ENCODE measurements at regions not wholly inside any gene's neighbourhood (a gene's known extent, or its start where the extent isn't known, plus 50 kb on each side); places are given as distances from the start of the nearest gene placed in this dataset.
"Not testable (repeated sequence)": the region's sequence is repeated elsewhere in the genome, so short reads cannot be mapped to it uniquely, and the experiment has no call there.

GRCh38 chr5:118397236-118397635 is 591.1 kb downstream of the DTWD2 start:
- FAIRE-seq: no peak
- TF ChIP-seq TAF1 (IDR thresholded peaks at IDR 0.05; ENCODE audit: low read depth, low read length) (no peak), POLR2A (IDR thresholded peaks at IDR 0.05; ENCODE audit: low read depth, low read length) (no peak), POLR2AphosphoS5 (IDR thresholded peaks at IDR 0.05; ENCODE audit: low read depth, low read length) (no peak), POU2F2 (IDR thresholded peaks at IDR 0.05; ENCODE audit: low read depth, low read length) (no peak), SPI1 (IDR thresholded peaks at IDR 0.05; ENCODE audit: low read depth, low read length) (no peak), PAX5 (IDR thresholded peaks at IDR 0.05; ENCODE audit: insufficient read depth, low read length, severe bottlenecking) (no peak)
- DNase-seq (ENCODE audit: insufficient read length, low spot score): no peak

GRCh38 chr5:118392491-118392890 is 595.9 kb downstream of the DTWD2 start:
- no peak for TF ChIP-seq SPI1 (IDR thresholded peaks at IDR 0.05; ENCODE audit: low read depth, low read length)
- no peak for TF ChIP-seq PAX5 (IDR thresholded peaks at IDR 0.05; ENCODE audit: insufficient read depth, low read length, severe bottlenecking)
- no peak for FAIRE-seq

GRCh38 chr5:118382931-118383330 is 605.4 kb downstream of the DTWD2 start:
- FAIRE-seq; DNase-seq (ENCODE audit: insufficient read length, low spot score): not testable (repeated sequence)

More at GRCh38 chr5:118392491-118392890, 595.9 kb downstream of the DTWD2 start:
- DNase-seq (ENCODE audit: insufficient read length, low spot score): no peak

- FAIRE-seq (no peak), DNase-seq (ENCODE audit: insufficient read length, low spot score) (no peak)
Measured at GRCh38 chr5:118379470-118379869, 608.9 kb downstream of the DTWD2 start.

GRCh38 chr5:118378959-118379358 is 609.4 kb downstream of the DTWD2 start:
- DNase-seq (ENCODE audit: insufficient read length, low spot score): no peak
- no peak for TF ChIP-seq POLR2AphosphoS5 (IDR thresholded peaks at IDR 0.05; ENCODE audit: low read depth, low read length)
- TF ChIP-seq SPI1 (IDR thresholded peaks at IDR 0.05; ENCODE audit: low read depth, low read length): no peak
- TF ChIP-seq TAF1 (IDR thresholded peaks at IDR 0.05; ENCODE audit: low read depth, low read length): no peak
- TF ChIP-seq PAX5 (IDR thresholded peaks at IDR 0.05; ENCODE audit: insufficient read depth, low read length, severe bottlenecking): no peak
- FAIRE-seq: no peak

More at GRCh38 chr5:118379470-118379869, 608.9 kb downstream of the DTWD2 start:
- no peak for TF ChIP-seq TAF1 (IDR thresholded peaks at IDR 0.05; ENCODE audit: low read depth, low read length)
- no peak for TF ChIP-seq POU2F2 (IDR thresholded peaks at IDR 0.05; ENCODE audit: low read depth, low read length)
- TF ChIP-seq PAX5 (IDR thresholded peaks at IDR 0.05; ENCODE audit: insufficient read depth, low read length, severe bottlenecking): no peak
- no peak for TF ChIP-seq POLR2AphosphoS5 (IDR thresholded peaks at IDR 0.05; ENCODE audit: low read depth, low read length)
- no peak for TF ChIP-seq SPI1 (IDR thresholded peaks at IDR 0.05; ENCODE audit: low read depth, low read length)

GRCh38 chr5:118377420-118377819 is 610.9 kb downstream of the DTWD2 start:
- TF ChIP-seq POU2F2 (IDR thresholded peaks at IDR 0.05; ENCODE audit: low read depth, low read length): no peak
- no peak for TF ChIP-seq POLR2A (IDR thresholded peaks at IDR 0.05; ENCODE audit: low read depth, low read length)
- no peak for TF ChIP-seq SPI1 (IDR thresholded peaks at IDR 0.05; ENCODE audit: low read depth, low read length)
- no peak for TF ChIP-seq POLR2AphosphoS5 (IDR thresholded peaks at IDR 0.05; ENCODE audit: low read depth, low read length)
- TF ChIP-seq PAX5 (IDR thresholded peaks at IDR 0.05; ENCODE audit: insufficient read depth, low read length, severe bottlenecking): no peak
- TF ChIP-seq TAF1 (IDR thresholded peaks at IDR 0.05; ENCODE audit: low read depth, low read length): no peak
- FAIRE-seq (no peak), DNase-seq (ENCODE audit: insufficient read length, low spot score) (no peak)

- FAIRE-seq (no peak), DNase-seq (ENCODE audit: insufficient read length, low spot score) (no peak)
- no peak for TF ChIP-seq PAX5 (IDR thresholded peaks at IDR 0.05; ENCODE audit: insufficient read depth, low read length, severe bottlenecking)
- TF ChIP-seq SPI1 (IDR thresholded peaks at IDR 0.05; ENCODE audit: low read depth, low read length): no peak
- TF ChIP-seq POLR2AphosphoS5 (IDR thresholded peaks at IDR 0.05; ENCODE audit: low read depth, low read length): no peak
- no peak for TF ChIP-seq POLR2A (IDR thresholded peaks at IDR 0.05; ENCODE audit: low read depth, low read length)
- TF ChIP-seq TAF1 (IDR thresholded peaks at IDR 0.05; ENCODE audit: low read depth, low read length): no peak
- TF ChIP-seq POU2F2 (IDR thresholded peaks at IDR 0.05; ENCODE audit: low read depth, low read length): no peak
Measured at GRCh38 chr5:118371973-118372831, 616.1 kb downstream of the DTWD2 start.

GRCh38 chr5:118366429-118366828 is 621.9 kb downstream of the DTWD2 start:
- DNase-seq (ENCODE audit: insufficient read length, low spot score): no peak
- FAIRE-seq: no peak
- TF ChIP-seq SPI1 (IDR thresholded peaks at IDR 0.05; ENCODE audit: low read depth, low read length) (no peak), POU2F2 (IDR thresholded peaks at IDR 0.05; ENCODE audit: low read depth, low read length) (no peak), POLR2AphosphoS5 (IDR thresholded peaks at IDR 0.05; ENCODE audit: low read depth, low read length) (no peak), PAX5 (IDR thresholded peaks at IDR 0.05; ENCODE audit: insufficient read depth, low read length, severe bottlenecking) (no peak), TAF1 (IDR thresholded peaks at IDR 0.05; ENCODE audit: low read depth, low read length) (no peak), POLR2A (IDR thresholded peaks at IDR 0.05; ENCODE audit: low read depth, low read length) (no peak)

- TF ChIP-seq POU2F2 (IDR thresholded peaks at IDR 0.05; ENCODE audit: low read depth, low read length): no peak
- no peak for TF ChIP-seq POLR2AphosphoS5 (IDR thresholded peaks at IDR 0.05; ENCODE audit: low read depth, low read length)
- no peak for TF ChIP-seq TAF1 (IDR thresholded peaks at IDR 0.05; ENCODE audit: low read depth, low read length)
- TF ChIP-seq SPI1 (IDR thresholded peaks at IDR 0.05; ENCODE audit: low read depth, low read length): no peak
- no peak for TF ChIP-seq PAX5 (IDR thresholded peaks at IDR 0.05; ENCODE audit: insufficient read depth, low read length, severe bottlenecking)
- no peak for TF ChIP-seq POLR2A (IDR thresholded peaks at IDR 0.05; ENCODE audit: low read depth, low read length)
- no peak for DNase-seq (ENCODE audit: insufficient read length, low spot score)
- no peak for FAIRE-seq
Measured at GRCh38 chr5:118365718-118366117, 622.6 kb downstream of the DTWD2 start.

- no peak for DNase-seq (ENCODE audit: insufficient read length, low spot score)
- no peak for FAIRE-seq
Measured at GRCh38 chr5:118354797-118355196, 633.5 kb downstream of the DTWD2 start.

More at GRCh38 chr5:118354797-118355196, 633.5 kb downstream of the DTWD2 start:
- TF ChIP-seq POU2F2 (IDR thresholded peaks at IDR 0.05; ENCODE audit: low read depth, low read length) (no peak), TAF1 (IDR thresholded peaks at IDR 0.05; ENCODE audit: low read depth, low read length) (no peak), SPI1 (IDR thresholded peaks at IDR 0.05; ENCODE audit: low read depth, low read length) (no peak), PAX5 (IDR thresholded peaks at IDR 0.05; ENCODE audit: insufficient read depth, low read length, severe bottlenecking) (no peak), POLR2AphosphoS5 (IDR thresholded peaks at IDR 0.05; ENCODE audit: low read depth, low read length) (no peak), POLR2A (IDR thresholded peaks at IDR 0.05; ENCODE audit: low read depth, low read length) (no peak)
